ENCODE measurements at regions not wholly inside any gene's neighbourhood (a gene's known extent, or its start where the extent isn't known, plus 50 kb on each side); places are given as distances from the start of the nearest gene placed in this dataset.
"Not testable (repeated sequence)": the region's sequence is repeated elsewhere in the genome, so short reads cannot be mapped to it uniquely, and the experiment has no call there.

DNA sequence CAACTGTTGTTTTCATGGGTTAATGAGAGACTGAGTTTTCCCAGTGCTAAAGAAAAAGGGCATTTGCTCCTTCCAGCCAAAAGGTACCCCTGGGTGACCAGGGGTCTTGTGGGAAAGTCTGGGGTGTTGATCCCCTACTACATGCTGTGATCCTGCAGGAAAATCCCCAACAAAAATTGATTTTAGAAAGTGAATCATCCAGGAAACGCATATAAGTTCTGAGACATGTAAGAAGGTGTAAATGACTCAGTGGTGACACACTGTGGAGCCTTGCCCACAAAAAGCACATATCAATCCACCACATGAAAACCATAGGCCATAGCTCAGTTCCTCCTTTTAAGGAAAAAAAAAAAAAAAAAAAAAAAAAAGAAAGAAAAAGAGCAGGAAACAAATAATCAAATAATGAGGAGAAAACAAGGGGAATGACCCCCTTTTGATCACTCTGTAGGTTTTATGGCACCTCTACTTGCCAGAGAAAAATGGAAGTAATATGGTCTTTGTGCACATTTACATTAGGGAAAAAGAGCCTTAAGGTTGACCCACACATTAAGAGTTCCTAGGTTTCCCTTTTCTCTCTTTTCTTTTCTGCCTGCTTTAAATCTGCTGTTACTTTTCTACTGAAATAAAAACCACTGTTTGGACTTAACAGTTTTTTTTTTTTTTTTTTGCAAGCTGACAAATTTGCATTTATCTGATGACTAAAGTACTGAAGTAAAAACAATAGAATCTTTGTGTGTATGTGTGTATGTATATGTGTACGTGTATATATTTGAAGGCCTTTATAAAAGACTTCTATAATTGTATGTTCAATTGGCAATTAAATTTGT is 386.0 kb downstream of the KIF20B start:
- Histone ChIP-seq H3K36me3 (no peaks in the 10 kb centered on the region), H3K27me3 (no peaks in the 10 kb centered on the region), H3K9me3 (no peaks in the 10 kb centered on the region), H3K27ac (replicated peaks in 1 of 4) (no peak overlapping the region), H3K4me1 (no peaks in the 10 kb centered on the region), H3K4me3 (no peak overlapping the region)
- 68% methylated on average over 2 of the region's 2 CpGs for WGBS
- intact Hi-C loops (cut with DNase I): no loop called here
- no peak for TF ChIP-seq EP300 (IDR thresholded peaks at IDR 0.05)
- TF ChIP-seq POLR2A (IDR thresholded peaks at IDR 0.05; ENCODE audit: low read depth): no peak
- no peak for TF ChIP-seq POLR2AphosphoS5 (IDR thresholded peaks at IDR 0.05)
- TF ChIP-seq, protein P1, sequence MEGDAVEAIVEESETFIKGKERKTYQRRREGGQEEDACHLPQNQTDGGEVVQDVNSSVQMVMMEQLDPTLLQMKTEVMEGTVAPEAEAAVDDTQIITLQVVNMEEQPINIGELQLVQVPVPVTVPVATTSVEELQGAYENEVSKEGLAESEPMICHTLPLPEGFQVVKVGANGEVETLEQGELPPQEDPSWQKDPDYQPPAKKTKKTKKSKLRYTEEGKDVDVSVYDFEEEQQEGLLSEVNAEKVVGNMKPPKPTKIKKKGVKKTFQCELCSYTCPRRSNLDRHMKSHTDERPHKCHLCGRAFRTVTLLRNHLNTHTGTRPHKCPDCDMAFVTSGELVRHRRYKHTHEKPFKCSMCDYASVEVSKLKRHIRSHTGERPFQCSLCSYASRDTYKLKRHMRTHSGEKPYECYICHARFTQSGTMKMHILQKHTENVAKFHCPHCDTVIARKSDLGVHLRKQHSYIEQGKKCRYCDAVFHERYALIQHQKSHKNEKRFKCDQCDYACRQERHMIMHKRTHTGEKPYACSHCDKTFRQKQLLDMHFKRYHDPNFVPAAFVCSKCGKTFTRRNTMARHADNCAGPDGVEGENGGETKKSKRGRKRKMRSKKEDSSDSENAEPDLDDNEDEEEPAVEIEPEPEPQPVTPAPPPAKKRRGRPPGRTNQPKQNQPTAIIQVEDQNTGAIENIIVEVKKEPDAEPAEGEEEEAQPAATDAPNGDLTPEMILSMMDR (IDR thresholded peaks at IDR 0.05): no peak
- DNase-seq (ENCODE audit: extremely low spot score): no peak

DNA sequence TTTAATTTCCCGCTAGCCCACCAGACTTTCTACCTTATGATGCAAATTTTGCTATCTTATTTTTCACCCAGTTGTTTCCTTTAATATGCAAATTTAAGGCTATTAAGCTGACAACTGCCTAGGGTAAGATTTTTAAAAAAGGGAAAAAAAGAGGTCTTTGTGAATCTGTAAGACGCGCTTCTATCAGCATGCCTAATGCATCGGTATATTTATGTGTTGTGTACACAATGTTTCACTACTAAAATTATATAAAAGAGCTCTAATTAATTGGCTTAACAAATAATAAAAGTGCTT is 386.6 kb downstream of the KIF20B start:
- Histone ChIP-seq H3K4me3 (no peak overlapping the region), H3K4me1 (no peaks in the 10 kb centered on the region), H3K27ac (replicated peaks in 1 of 4) (no peak overlapping the region), H3K36me3 (no peaks in the 10 kb centered on the region), H3K9me3 (no peaks in the 10 kb centered on the region), H3K27me3 (no peaks in the 10 kb centered on the region)
- intact Hi-C loops (cut with DNase I): no loop called here
- DNase-seq (ENCODE audit: extremely low spot score): no peak
- WGBS: 89% methylated on average over 4 of the region's 4 CpGs
- no peak for TF ChIP-seq POLR2A (IDR thresholded peaks at IDR 0.05; ENCODE audit: low read depth)
- no peak for TF ChIP-seq EP300 (IDR thresholded peaks at IDR 0.05)
- no peak for TF ChIP-seq POLR2AphosphoS5 (IDR thresholded peaks at IDR 0.05)
- TF ChIP-seq, protein P1 (IDR thresholded peaks at IDR 0.05): no peak

DNA sequence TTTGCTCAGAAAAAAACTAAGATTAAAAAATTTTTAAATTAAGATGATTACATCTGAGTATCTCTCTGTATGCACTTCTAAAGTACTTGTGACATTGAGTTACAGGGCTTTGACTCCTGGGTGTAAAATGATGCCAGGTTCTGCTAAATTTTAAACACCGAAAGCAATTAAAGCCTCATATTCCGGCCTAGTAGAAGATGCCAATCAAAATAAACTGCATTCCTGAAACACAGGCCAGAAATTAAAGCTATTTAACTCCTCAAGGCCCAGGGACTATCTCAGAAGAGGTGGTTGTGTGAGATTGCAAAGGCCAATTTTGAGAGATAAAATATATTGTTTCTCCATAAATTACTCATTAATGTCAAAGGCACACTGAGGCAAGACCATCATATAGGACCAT is 388.3 kb downstream of the KIF20B start:
- Histone ChIP-seq H3K9me3 (no peaks in the 10 kb centered on the region), H3K4me3 (no peak overlapping the region), H3K27ac (replicated peaks in 1 of 4) (no peak overlapping the region), H3K36me3 (no peaks in the 10 kb centered on the region), H3K27me3 (no peaks in the 10 kb centered on the region), H3K4me1 (no peaks in the 10 kb centered on the region)
- intact Hi-C loops (cut with DNase I): no loop called here
- no peak for TF ChIP-seq POLR2A (IDR thresholded peaks at IDR 0.05; ENCODE audit: low read depth)
- no peak for TF ChIP-seq EP300 (IDR thresholded peaks at IDR 0.05)
- TF ChIP-seq POLR2AphosphoS5 (IDR thresholded peaks at IDR 0.05): no peak
- TF ChIP-seq, protein P1 (IDR thresholded peaks at IDR 0.05): no peak
- DNase-seq (ENCODE audit: extremely low spot score): no peak
- WGBS: 25% methylated on average over 2 of the region's 2 CpGs

DNA sequence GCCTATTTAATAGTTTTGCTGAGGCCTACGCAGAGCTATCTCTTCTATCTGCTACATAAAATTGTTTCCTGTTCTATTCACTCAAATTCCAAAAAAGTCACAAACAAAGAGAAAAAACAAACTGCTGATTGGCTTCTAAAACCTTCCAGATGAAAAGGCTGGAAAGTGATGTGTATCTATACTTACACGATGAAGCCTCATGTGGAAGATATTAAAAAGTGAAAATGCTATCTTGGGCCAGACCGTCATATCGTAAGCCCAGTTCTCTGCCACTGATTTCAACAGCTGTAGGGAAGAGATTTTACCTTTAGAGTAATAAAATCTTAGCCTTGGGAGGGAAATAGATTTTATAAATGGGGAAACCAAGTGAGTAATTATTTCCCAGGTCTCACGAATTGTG is 394.8 kb downstream of the KIF20B start:
- no peaks in the 10 kb centered on the region for H3K9me3 ChIP-seq
- TF ChIP-seq POLR2AphosphoS5 (IDR thresholded peaks at IDR 0.05): no peak
- no peak for TF ChIP-seq POLR2A (IDR thresholded peaks at IDR 0.05; ENCODE audit: low read depth)
- TF ChIP-seq EP300 (IDR thresholded peaks at IDR 0.05): no peak
- TF ChIP-seq, protein P1 (IDR thresholded peaks at IDR 0.05): no peak
- H3K36me3 ChIP-seq: no peaks in the 10 kb centered on the region
- DNase-seq (ENCODE audit: extremely low spot score): no peak
- no peak overlapping the region for H3K4me3 ChIP-seq
- no peak overlapping the region for H3K27ac ChIP-seq (replicated peaks in 1 of 4)
- H3K4me1 ChIP-seq: no peaks in the 10 kb centered on the region
- WGBS: 66% methylated on average over 5 of the region's 5 CpGs
- intact Hi-C loops (cut with DNase I): no loop called here
- H3K27me3 ChIP-seq: no peaks in the 10 kb centered on the region

DNA sequence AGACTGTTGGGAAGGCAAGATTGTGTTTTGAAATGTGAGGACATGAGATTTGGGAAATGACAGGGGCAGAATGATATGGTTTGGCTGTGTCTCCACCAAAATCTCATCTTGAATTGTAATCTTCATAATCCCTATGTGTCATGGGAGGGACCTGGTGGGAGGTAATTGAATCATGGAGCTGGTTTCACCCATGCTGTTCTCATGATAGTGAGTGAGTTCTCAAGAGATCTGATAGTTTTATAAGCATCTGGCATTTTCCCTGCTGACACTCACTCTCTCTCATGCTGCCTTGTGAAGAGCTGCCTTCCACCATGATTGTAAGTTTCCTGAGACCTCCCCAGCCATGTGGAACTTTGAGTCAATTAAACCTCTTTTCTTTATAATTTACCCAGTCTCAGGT is 406.2 kb downstream of the KIF20B start:
- H3K4me1 ChIP-seq; H3K9me3 ChIP-seq; DNase-seq (ENCODE audit: extremely low spot score); H3K36me3 ChIP-seq; intact Hi-C loops (cut with DNase I); H3K27me3 ChIP-seq; H3K4me3 ChIP-seq; H3K27ac ChIP-seq (replicated peaks in 1 of 4): not testable (repeated sequence)

All from esophagus muscularis mucosa (tissue), 4 donors.